A549 (cell line): ENCODE measurements at regions not wholly inside any gene's neighbourhood (a gene's known extent, or its start where the extent isn't known, plus 50 kb on each side); places are given as distances from the start of the nearest gene placed in this dataset.

Experiments
- ATAC-seq, 2 experiments: fragments of 200-7000 bp in 1 of 2; fragments of >200 bp in 1 of 2; cut with Nextera tagmentation in 1 of 2; cut with Tn5 transposase in 1 of 2; 3 replicates each; pipeline versions ENCODE4 v1.8.0 to v1.9.1; 2018 to 2020; ENCODE audit warnings: mild to moderate bottlenecking in 1 of 2, moderate library complexity in 1 of 2
- CTCF ChIA-PET: fragments of 300-600 bp; sonication (Branson Sonifier 250); formaldehyde crosslinking; extraction: SDS; loops from one replicate; lab custom pipeline; 2021; ENCODE audit warnings: antibody characterized with exemption, inconsistent platforms; lab: Yijun Ruan, JAX
- POLR2A ChIA-PET: fragments of 350-600 bp; formaldehyde crosslinking; extraction: SDS; loops from one replicate; lab custom pipeline; 2021; ENCODE audit warnings: antibody characterized with exemption, inconsistent platforms; lab: Yijun Ruan, JAX
- DNase-seq, 2 experiments: peaks; one replicate each; pipeline versions ENCODE4 v3.0.0 to v3.0.0-alpha.2; 2011 to 2016; ENCODE audit warnings: low read depth in 1 of 2, low spot score in 1 of 2
- FAIRE-seq: peaks from 2 replicates; lab custom pipeline; 2011; peaks lifted over from hg19 to GRCh38; lab: Jason Lieb, UNC
- H3K27ac ChIP-seq, 2 experiments: fragments of >200 bp; sonication (Bioruptor Twin); formaldehyde crosslinking; 3 replicates each; pipeline ENCODE4 v1.5.1; 2016 to 2017
- H3K4me1 ChIP-seq: fragments of >200 bp; sonication (Bioruptor Twin); formaldehyde crosslinking; 3 replicates; pipeline ENCODE4 v1.6.1; 2016
- H3K4me2 ChIP-seq: fragments of >200 bp; sonication (Bioruptor Twin); formaldehyde crosslinking; 3 replicates; pipeline ENCODE4 v1.6.1; 2016
- H3K4me3 ChIP-seq: fragments of >200 bp; sonication (Bioruptor Twin); formaldehyde crosslinking; 3 replicates; pipeline ENCODE4 v1.5.1; 2016
- H3K9me3 ChIP-seq: fragments of >200 bp; sonication (Bioruptor Twin); formaldehyde crosslinking; 3 replicates; pipeline ENCODE4 v1.6.1; 2016
- ATOH8 ChIP-seq: fragments of 250-450 bp; sonication (Bioruptor Pico); IDR thresholded peaks from 2 replicates; pipeline ENCODE4 v1.5.0; 2020; ENCODE audit warnings: low read depth, mild to moderate bottlenecking, moderate library complexity
- CEBPB ChIP-seq, 2 experiments: fragments of >200 bp in 1 of 2; sonication (Bioruptor Twin) in 1 of 2; formaldehyde crosslinking in 1 of 2; IDR thresholded peaks; 2 replicates each; pipeline ENCODE4 v1.6.1; 2012 to 2016
- CHD2 ChIP-seq: fragments of 150-350 bp; IDR thresholded peaks from 2 replicates; pipeline ENCODE4 v1.6.1; 2014; ENCODE audit warnings: low read length; ENCODE audit not compliant: partially characterized antibody
- CTCF ChIP-seq: fragments of >200 bp; sonication (Bioruptor Twin); formaldehyde crosslinking; IDR thresholded peaks from 3 replicates; pipeline ENCODE4 v1.5.1; 2016
- EHF ChIP-seq: fragments of 250-450 bp; sonication (Bioruptor Pico); IDR thresholded peaks from 2 replicates; pipeline ENCODE4 v1.5.0; 2020; ENCODE audit warnings: mild to moderate bottlenecking
- ESRRA ChIP-seq: fragments of 150-350 bp; IDR thresholded peaks from 2 replicates; pipeline ENCODE4 v1.6.1; 2014; ENCODE audit warnings: mild to moderate bottlenecking, low read length, borderline replicate concordance
- FOXS1 ChIP-seq: fragments of 250-450 bp; sonication (Bioruptor Pico); IDR thresholded peaks from 2 replicates; pipeline ENCODE4 v1.5.0; 2020; ENCODE audit warnings: mild to moderate bottlenecking, moderate library complexity
- HOXB13 ChIP-seq: fragments of 250-450 bp; sonication (Bioruptor Pico); IDR thresholded peaks from 2 replicates; pipeline ENCODE4 v1.5.0; 2020; ENCODE audit warnings: low read depth, mild to moderate bottlenecking, moderate library complexity
- JUN ChIP-seq, 2 experiments: fragments of >200 bp; sonication (Bioruptor Twin); formaldehyde crosslinking; IDR thresholded peaks; 2 replicates in 1 of 2; 3 replicates in 1 of 2; pipeline ENCODE4 v1.6.1; 2016 to 2017
- KDM1A ChIP-seq: fragments of 200-600 bp; sonication (generic); IDR thresholded peaks from 2 replicates; pipeline ENCODE4 v1.6.1; 2016; ENCODE audit warnings: low read depth, mild to moderate bottlenecking
- MAZ ChIP-seq: fragments of 150-350 bp; IDR thresholded peaks from 2 replicates; pipeline ENCODE4 v1.6.1; 2014; ENCODE audit warnings: antibody characterized with exemption, low read depth, low read length, borderline replicate concordance
- NR3C1 ChIP-seq: fragments of >200 bp; sonication (Bioruptor Twin); formaldehyde crosslinking; IDR thresholded peaks from 3 replicates; pipeline ENCODE4 v1.6.1; 2017
- RAD21 ChIP-seq, 2 experiments: fragments of >200 bp in 1 of 2; sonication (Bioruptor Twin) in 1 of 2; formaldehyde crosslinking in 1 of 2; IDR thresholded peaks in 1 of 2; conservative IDR thresholded peaks in 1 of 2; 2 replicates in 1 of 2; 3 replicates in 1 of 2; pipeline ENCODE4 v1.6.1; 2012 to 2018; ENCODE audit warnings: inconsistent platforms in 1 of 2
- RARB ChIP-seq: fragments of 250-450 bp; sonication (Bioruptor Pico); IDR thresholded peaks from 2 replicates; pipeline ENCODE4 v1.8.0; 2021; ENCODE audit warnings: mild to moderate bottlenecking, moderate library complexity
- ZSCAN20 ChIP-seq: fragments of 250-450 bp; sonication (Bioruptor Pico); IDR thresholded peaks from 2 replicates; pipeline ENCODE4 v1.8.0; 2022; ENCODE audit warnings: mild to moderate bottlenecking, moderate library complexity
- WGBS: methylation state at CpG from one replicate; pipeline ENCODE4 v1.1.6; 2017; ENCODE audit errors: missing lambda C conversion rate; 5-methylcytosine and 5-hydroxymethylcytosine counted together
- TF ChIP-seq, protein P1 (sequence below): IDR thresholded peaks from 2 replicates; pipeline ENCODE4 v1.6.1; 2012

GRCh38 chr10:37707829-37708578, 149.4 kb downstream of the ZNF248 start (continued):
- TF ChIP-seq CTCF (peak; percentile 10; the same call in 1 of the 3 replicates), CEBPB (IDR thresholded peaks at IDR 0.05) (no peak), ATOH8 (CRISPR knock-in tag) (no peak), RAD21 (conservative IDR thresholded peaks at IDR 0.05 in 1 of 2, IDR thresholded peaks at IDR 0.05 in 1 of 2) (peak in 1 of 2 experiments; percentile 29; a peak in 1 of 5 replicates)
- TF ChIP-seq, protein P1, sequence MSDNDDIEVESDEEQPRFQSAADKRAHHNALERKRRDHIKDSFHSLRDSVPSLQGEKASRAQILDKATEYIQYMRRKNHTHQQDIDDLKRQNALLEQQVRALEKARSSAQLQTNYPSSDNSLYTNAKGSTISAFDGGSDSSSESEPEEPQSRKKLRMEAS, result no peak

DNA sequence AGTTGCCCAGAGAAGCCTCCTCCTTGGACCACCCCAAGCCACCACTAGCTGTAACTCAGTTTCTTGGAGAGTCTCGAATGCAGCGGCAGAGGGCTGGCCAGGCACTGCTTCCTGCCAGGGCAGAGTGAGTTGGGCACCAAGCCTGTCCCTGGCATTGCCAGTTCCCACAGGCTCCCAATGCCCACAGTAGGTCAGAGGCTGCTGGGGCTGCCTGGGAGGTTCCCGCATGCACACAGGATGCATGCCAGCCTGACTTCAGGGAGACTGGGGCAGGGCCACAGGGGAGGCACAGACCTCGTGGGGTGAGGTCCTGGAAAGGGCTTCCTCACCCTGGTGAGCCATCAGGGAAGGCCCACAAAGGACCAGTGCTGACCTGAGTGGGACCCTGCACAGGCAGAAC, 152.8 kb downstream of the ZNF248 start:
- TF ChIP-seq HOXB13, result no peak
- no peak for TF ChIP-seq EHF (CRISPR knock-in tag)
- TF ChIP-seq CHD2, result no peak
- TF ChIP-seq NR3C1, result no peak
- Histone ChIP-seq H3K27ac (no peak overlapping the region), H3K4me3 (no peak overlapping the region), H3K4me2 (no peak overlapping the region), H3K4me1 (no peaks in the 10 kb centered on the region), H3K9me3 (no peaks in the 10 kb centered on the region; the same call in 2 of the 3 replicates)
- ChIA-PET CTCF (no interaction called here), POLR2A (no interaction called here)
- ATAC-seq, result no peak
- DNase-seq, result no peak
- FAIRE-seq, result no peak
- 54% methylated on average over 4 of the region's 4 CpGs for WGBS

GRCh38 chr10:37703833-37704382, 153.5 kb downstream of the ZNF248 start:
- Histone ChIP-seq H3K4me1 (no peaks in the 10 kb centered on the region), H3K27ac (no peak overlapping the region), H3K4me2 (no peak overlapping the region), H3K9me3 (no peaks in the 10 kb centered on the region; the same call in 2 of the 3 replicates), H3K4me3 (no peak overlapping the region)
- TF ChIP-seq MAZ, result no peak
- WGBS, result 51% methylated on average over 2 of the region's 4 CpGs
- ChIA-PET POLR2A (no interaction called here), CTCF (no interaction called here)
- DNase-seq (no peak), FAIRE-seq (no peak), ATAC-seq (no peak)

DNA sequence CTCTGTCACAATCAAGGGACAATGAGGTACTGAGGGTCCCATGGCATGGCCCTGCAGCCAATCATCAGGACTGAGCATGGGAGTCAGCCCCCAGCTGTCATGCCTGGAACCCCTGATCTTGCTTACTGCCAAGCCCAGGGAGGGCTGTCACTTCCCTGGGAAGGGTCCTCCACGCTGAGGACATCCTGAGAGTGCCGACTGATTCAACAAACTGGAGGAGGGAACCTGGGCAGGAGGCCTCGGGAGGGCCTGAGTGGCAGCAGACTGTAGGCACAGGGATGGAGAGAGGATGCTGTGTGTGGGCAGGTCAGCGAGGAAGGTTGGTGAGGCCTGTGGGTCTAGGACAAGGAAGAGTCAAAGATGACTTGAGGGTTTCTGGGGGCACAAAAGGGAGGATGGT, 154.3 kb downstream of the ZNF248 start:
- Histone ChIP-seq H3K4me3 (no peak overlapping the region), H3K27ac (no peak overlapping the region), H3K9me3 (no peaks in the 10 kb centered on the region; the same call in 2 of the 3 replicates), H3K4me1 (no peaks in the 10 kb centered on the region), H3K4me2 (no peak overlapping the region)
- ChIA-PET POLR2A (no interaction called here), CTCF (no interaction called here)
- 48% methylated on average over 4 of the region's 4 CpGs for WGBS
- no peak for TF ChIP-seq JUN (IDR thresholded peaks at IDR 0.05)
- TF ChIP-seq KDM1A, result no peak
- TF ChIP-seq ESRRA, result no peak
- no peak for TF ChIP-seq CEBPB (IDR thresholded peaks at IDR 0.05)
- TF ChIP-seq RARB (CRISPR knock-in tag), result no peak
- no peak for TF ChIP-seq FOXS1 (CRISPR knock-in tag)
- no peak for TF ChIP-seq NR3C1
- no peak for TF ChIP-seq ZSCAN20 (CRISPR knock-in tag)
- ATAC-seq (no peak), DNase-seq (no peak), FAIRE-seq (no peak)
